Mesothelial cell of epicardium (in vitro differentiated cells): ENCODE measurements at regions not wholly inside any gene's neighbourhood (a gene's known extent, or its start where the extent isn't known, plus 50 kb on each side); places are given as distances from the start of the nearest gene placed in this dataset.
A peak's percentile ranks its signal among the peaks of the same experiment; 100 is the strongest.

Experiments used
- DNase-seq, 2 experiments: peaks; one replicate each; pipeline ENCODE4 v3.0.0; 2021; ENCODE audit warnings: low spot score in 2 of 2; ENCODE audit not compliant: unreplicated experiment in 2 of 2
- H3K27ac Mint-ChIP-seq: 2 replicates; pipeline ENCODE4 v1.8.0; 2021; ENCODE audit warnings: mixed read lengths
- H3K27me3 Mint-ChIP-seq: 2 replicates; pipeline ENCODE4 v1.8.0; 2021; ENCODE audit warnings: low read depth, mixed read lengths
- H3K36me3 Mint-ChIP-seq: 2 replicates; pipeline ENCODE4 v1.8.0; 2021; ENCODE audit warnings: mixed read lengths
- H3K4me1 Mint-ChIP-seq: 2 replicates; pipeline ENCODE4 v1.8.0; 2021; ENCODE audit warnings: mixed read lengths
- H3K4me3 Mint-ChIP-seq: 2 replicates; pipeline ENCODE4 v1.8.0; 2021; ENCODE audit warnings: mild to moderate bottlenecking, moderate library complexity, mixed read lengths
- H3K9me3 Mint-ChIP-seq: 2 replicates; pipeline ENCODE4 v1.8.0; 2021; ENCODE audit warnings: mixed read lengths
- CTCF ChIP-seq: fragments of 200-600 bp; sonication (generic); IDR thresholded peaks from one replicate; pipeline ENCODE4 v1.5.0; 2021; ENCODE audit warnings: antibody characterized with exemption; ENCODE audit not compliant: unreplicated experiment

- peak overlapping the region; percentile 76 for H3K27ac Mint-ChIP-seq
- peaks cover 29% of the 10 kb centered on the region for H3K4me1 Mint-ChIP-seq
- TF ChIP-seq CTCF: no peak
- H3K27me3 Mint-ChIP-seq: no peaks in the 10 kb centered on the region
- H3K4me3 Mint-ChIP-seq: no peak overlapping the region
- no peaks in the 10 kb centered on the region for H3K36me3 Mint-ChIP-seq
- DNase-seq: no peak
- peaks cover 5% of the 10 kb centered on the region for H3K9me3 Mint-ChIP-seq
Measured at GRCh38 chr1:58883888-58884482, 100.1 kb upstream of the JUN start.

GRCh38 chr1:58884706-58885661 lies 101.1 kb upstream of the JUN start:
- Mint-ChIP-seq H3K9me3 (peaks cover 4% of the 10 kb centered on the region), H3K27me3 (no peaks in the 10 kb centered on the region), H3K4me1 (peaks cover 29% of the 10 kb centered on the region), H3K36me3 (no peaks in the 10 kb centered on the region), H3K4me3 (no peak overlapping the region), H3K27ac (peak overlapping the region; percentile 82)
- TF ChIP-seq CTCF: no peak
- no peak for DNase-seq

GRCh38 chr1:58885998-58886397 lies 102.2 kb upstream of the JUN start:
- peaks cover 29% of the 10 kb centered on the region for H3K4me1 Mint-ChIP-seq
- no peak for DNase-seq
- H3K27ac Mint-ChIP-seq: peak overlapping the region; percentile 82
- TF ChIP-seq CTCF: no peak
- no peaks in the 10 kb centered on the region for H3K27me3 Mint-ChIP-seq
- peaks cover 4% of the 10 kb centered on the region for H3K9me3 Mint-ChIP-seq
- H3K36me3 Mint-ChIP-seq: no peaks in the 10 kb centered on the region
- H3K4me3 Mint-ChIP-seq: no peak overlapping the region

GRCh38 chr1:58886611-58887010 lies 102.8 kb upstream of the JUN start:
- Mint-ChIP-seq H3K9me3 (peaks cover 4% of the 10 kb centered on the region), H3K36me3 (no peaks in the 10 kb centered on the region), H3K4me3 (no peak overlapping the region), H3K27ac (no peak overlapping the region), H3K4me1 (peaks cover 29% of the 10 kb centered on the region), H3K27me3 (no peaks in the 10 kb centered on the region)
- DNase-seq: no peak
- no peak for TF ChIP-seq CTCF

- Mint-ChIP-seq H3K9me3 (peaks cover 4% of the 10 kb centered on the region), H3K36me3 (no peaks in the 10 kb centered on the region), H3K4me3 (no peak overlapping the region), H3K27ac (no peak overlapping the region), H3K4me1 (peaks cover 30% of the 10 kb centered on the region), H3K27me3 (no peaks in the 10 kb centered on the region)
- no peak for TF ChIP-seq CTCF
- no peak for DNase-seq
Measured at GRCh38 chr1:58887059-58887458, 103.2 kb upstream of the JUN start.
